Keratinocyte (primary cell): ENCODE measurements at regions not wholly inside any gene's neighbourhood (a gene's known extent, or its start where the extent isn't known, plus 50 kb on each side); places are given as distances from the start of the nearest gene placed in this dataset.

ENCODE experiments used
- DNase-seq: peaks from one replicate; pipeline ENCODE4 v3.0.0-alpha.2; 2011; ENCODE audit warnings: low read depth, missing footprints, low spot score
- FAIRE-seq: peaks from 2 replicates; lab custom pipeline; 2011; peaks lifted over from hg19 to GRCh38; lab: Jason Lieb, UNC
- H2AFZ ChIP-seq: 2 replicates; pipeline ENCODE4 v1.6.0; 2012; ENCODE audit warnings: low read length, control low read depth, inconsistent platforms; ENCODE audit not compliant: control insufficient read depth
- H3K27ac ChIP-seq: 2 replicates; pipeline ENCODE4 v1.5.1; 2011; ENCODE audit warnings: low read length; ENCODE audit not compliant: control insufficient read depth, insufficient read depth
- H3K27me3 ChIP-seq: 3 replicates; pipeline ENCODE4 v1.6.0; 2011; ENCODE audit warnings: low read length; ENCODE audit not compliant: control insufficient read depth, insufficient read depth; ENCODE audit errors: extremely low read depth
- H3K36me3 ChIP-seq, 2 experiments: 2 replicates in 1 of 2; 3 replicates in 1 of 2; pipeline ENCODE4 v1.5.1; 2011; ENCODE audit warnings: low read length in 2 of 2, mild to moderate bottlenecking in 1 of 2; ENCODE audit not compliant: control insufficient read depth in 2 of 2, insufficient read depth in 2 of 2; ENCODE audit errors: extremely low read depth in 1 of 2
- H3K4me1 ChIP-seq: 3 replicates; pipeline ENCODE4 v1.5.1; 2011; ENCODE audit warnings: low read length; ENCODE audit not compliant: control insufficient read depth, insufficient read depth; ENCODE audit errors: extremely low read depth
- H3K4me2 ChIP-seq: 3 replicates; pipeline ENCODE4 v1.6.0; 2011; ENCODE audit warnings: low read depth, low read length; ENCODE audit not compliant: control insufficient read depth, insufficient read depth; ENCODE audit errors: extremely low read depth
- H3K4me3 ChIP-seq, 3 experiments: fragments of 200-600 bp in 1 of 3; sonication (generic) in 1 of 3; 2 replicates in 2 of 3; 3 replicates in 1 of 3; pipeline ENCODE4 v1.5.1; 2011 to 2016; ENCODE audit warnings: low read length in 3 of 3, mild to moderate bottlenecking in 3 of 3, control low read depth in 2 of 3, inconsistent platforms in 1 of 3, low read depth in 1 of 3, mixed read lengths in 1 of 3, mixed run types in 1 of 3, moderate library complexity in 1 of 3; ENCODE audit not compliant: control insufficient read depth in 2 of 3, insufficient read depth in 2 of 3; ENCODE audit errors: extremely low read depth in 1 of 3
- H3K79me2 ChIP-seq: 2 replicates; pipeline ENCODE4 v1.6.0; 2012; ENCODE audit warnings: low read length; ENCODE audit not compliant: control insufficient read depth, insufficient read depth
- H3K9ac ChIP-seq: 3 replicates; pipeline ENCODE4 v1.6.0; 2011; ENCODE audit warnings: low read length; ENCODE audit not compliant: control insufficient read depth, insufficient read depth; ENCODE audit errors: extremely low read depth
- H3K9me1 ChIP-seq: 3 replicates; pipeline ENCODE4 v1.6.0; 2011; ENCODE audit warnings: low read length; ENCODE audit not compliant: control insufficient read depth, insufficient read depth; ENCODE audit errors: extremely low read depth
- H3K9me3 ChIP-seq: 2 replicates; pipeline ENCODE4 v1.5.1; 2012; ENCODE audit warnings: low read depth, low read length; ENCODE audit not compliant: control insufficient read depth
- H4K20me1 ChIP-seq: 3 replicates; pipeline ENCODE4 v1.6.0; 2011; ENCODE audit warnings: low read length; ENCODE audit not compliant: control insufficient read depth, insufficient read depth; ENCODE audit errors: extremely low read depth
- CTCF ChIP-seq, 3 experiments: IDR thresholded peaks in 1 of 3; conservative IDR thresholded peaks in 1 of 3; optimal IDR thresholded peaks in 1 of 3; 2 replicates in 2 of 3; 3 replicates in 1 of 3; pipeline versions ENCODE3 to v1.5.1; 2011; ENCODE audit warnings: low read length in 3 of 3, mild to moderate bottlenecking in 3 of 3, moderate library complexity in 2 of 3, control low read depth in 1 of 3, inconsistent platforms in 1 of 3; ENCODE audit not compliant: insufficient read depth in 2 of 3; ENCODE audit errors: extremely low read depth in 1 of 3
- EZH2 ChIP-seq: IDR thresholded peaks from one replicate; pipeline ENCODE4 v1.6.1; 2012; ENCODE audit warnings: inconsistent platforms, mild to moderate bottlenecking, low read length, moderate library complexity
- dilution Hi-C: fragments of 300-500 bp; cut with MboI; formaldehyde crosslinking; loops from one replicate; pipeline ENCODE4 v1.7.0; 2020; ENCODE audit warnings: low sequenced_read_pairs; ENCODE audit not compliant: extremely low pct_ligation_motif_present

- Histone ChIP-seq H3K79me2 (no peaks in the 10 kb centered on the region), H3K27ac (no peak overlapping the region), H2AFZ (no peak overlapping the region), H3K9me1 (no peaks in the 10 kb centered on the region), H3K4me1 (peaks cover 1% of the 10 kb centered on the region), H3K27me3 (no peaks in the 10 kb centered on the region), H3K9me3 (no peaks in the 10 kb centered on the region), H4K20me1 (no peaks in the 10 kb centered on the region), H3K4me2 (no peak overlapping the region), H3K9ac (no peak overlapping the region), H3K36me3 (no peaks in the 10 kb centered on the region), H3K4me3 (no peak overlapping the region)
- TF ChIP-seq CTCF (optimal IDR thresholded peaks at IDR 0.05 in 1 of 3, IDR thresholded peaks at IDR 0.05 in 1 of 3, conservative IDR thresholded peaks at IDR 0.05 in 1 of 3; ENCODE audit: extremely low read depth in 1 of 3, insufficient read depth in 2 of 3, low read length in 3 of 3), result no peak
- TF ChIP-seq EZH2, result no peak
- no peak for DNase-seq
- no peak for FAIRE-seq
- dilution Hi-C loops, result no loop called here
Measured at GRCh38 chr2:62349788-62350187, 153.9 kb downstream of the B3GNT2 start.

DNA sequence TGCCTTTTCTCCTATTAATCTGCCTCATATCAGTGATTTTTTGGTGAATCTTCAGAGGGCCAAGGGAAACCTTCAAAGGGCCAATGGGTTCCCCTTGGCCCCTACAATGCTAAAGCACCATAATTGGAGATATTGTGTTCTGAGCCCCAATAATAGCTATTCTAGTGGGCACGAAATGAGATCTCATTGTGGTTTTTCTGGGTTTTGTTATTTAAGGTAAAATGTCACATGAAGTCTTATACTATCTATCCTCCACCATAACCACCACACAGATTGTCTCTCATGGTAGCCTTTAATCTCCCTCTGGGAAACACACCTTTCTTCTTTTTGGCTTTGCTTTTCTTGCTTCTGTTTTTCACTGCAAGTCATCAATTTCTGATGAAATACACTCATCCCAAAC, 152.8 kb downstream of the B3GNT2 start:
- no peaks in the 10 kb centered on the region for H3K36me3 ChIP-seq
- dilution Hi-C loops, result no loop called here
- no peak for TF ChIP-seq EZH2
- no peak for TF ChIP-seq CTCF (optimal IDR thresholded peaks at IDR 0.05 in 1 of 3, IDR thresholded peaks at IDR 0.05 in 1 of 3, conservative IDR thresholded peaks at IDR 0.05 in 1 of 3; ENCODE audit: extremely low read depth in 1 of 3, insufficient read depth in 2 of 3, low read length in 3 of 3)
- no peak overlapping the region for H3K4me3 ChIP-seq
- H3K9me1 ChIP-seq, result no peaks in the 10 kb centered on the region
- no peaks in the 10 kb centered on the region for H3K27me3 ChIP-seq
- no peaks in the 10 kb centered on the region for H4K20me1 ChIP-seq
- H3K4me2 ChIP-seq, result no peak overlapping the region
- H3K4me1 ChIP-seq, result peaks cover 3% of the 10 kb centered on the region
- no peak for FAIRE-seq
- H3K9ac ChIP-seq, result no peak overlapping the region
- no peak overlapping the region for H2AFZ ChIP-seq
- H3K9me3 ChIP-seq, result no peaks in the 10 kb centered on the region
- no peaks in the 10 kb centered on the region for H3K79me2 ChIP-seq
- DNase-seq, result no peak
- no peak overlapping the region for H3K27ac ChIP-seq
